ENCODE measurements at regions not wholly inside any gene's neighbourhood (a gene's known extent, or its start where the extent isn't known, plus 50 kb on each side); places are given as distances from the start of the nearest gene placed in this dataset.

DNA sequence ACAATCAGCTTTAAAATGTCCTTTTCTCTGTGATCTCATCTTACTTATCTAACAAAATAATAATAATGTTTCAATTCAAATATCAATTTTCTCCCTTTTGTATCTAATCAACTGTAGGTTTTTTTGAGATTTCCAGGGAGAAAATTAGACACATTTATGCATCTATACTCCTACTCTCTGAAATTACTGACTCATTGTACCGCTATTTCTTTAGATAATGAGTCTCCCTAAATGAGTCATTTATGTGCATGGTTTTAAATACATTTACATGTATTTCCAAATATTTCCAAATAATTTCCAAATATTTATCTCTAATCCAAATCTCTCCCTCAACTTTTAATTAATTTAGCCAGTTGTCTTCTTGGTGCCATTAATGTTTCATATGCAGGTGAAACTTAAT lies 621.0 kb downstream of the TECRL start:
- H3K4me3 ChIP-seq (ENCODE audit: low read depth, low read length), result no peak overlapping the region
- TF ChIP-seq CTCF (IDR thresholded peaks at IDR 0.05; ENCODE audit: control insufficient read depth, extremely low read depth, insufficient read depth), result no peak
- no peak for DNase-seq (ENCODE audit: low read depth)

- no peak overlapping the region for H3K4me3 ChIP-seq (ENCODE audit: low read depth, low read length)
- TF ChIP-seq CTCF (IDR thresholded peaks at IDR 0.05; ENCODE audit: control insufficient read depth, extremely low read depth, insufficient read depth), result no peak
- DNase-seq (ENCODE audit: low read depth), result no peak
These were observed 621.9 kb downstream of the TECRL start for GRCh38 chr4:63787326-63787725.

- H3K4me3 ChIP-seq (ENCODE audit: low read depth, low read length), result no peak overlapping the region
- DNase-seq (ENCODE audit: low read depth), result no peak
- TF ChIP-seq CTCF (IDR thresholded peaks at IDR 0.05; ENCODE audit: control insufficient read depth, extremely low read depth, insufficient read depth), result no peak
These were observed 623.1 kb downstream of the TECRL start for GRCh38 chr4:63786171-63786570.

- H3K4me3 ChIP-seq (ENCODE audit: low read depth, low read length), result no peak overlapping the region
- DNase-seq (ENCODE audit: low read depth), result no peak
- TF ChIP-seq CTCF (IDR thresholded peaks at IDR 0.05; ENCODE audit: control insufficient read depth, extremely low read depth, insufficient read depth), result no peak
These were observed 624.4 kb downstream of the TECRL start for GRCh38 chr4:63784822-63785221.

- TF ChIP-seq CTCF (IDR thresholded peaks at IDR 0.05; ENCODE audit: control insufficient read depth, extremely low read depth, insufficient read depth), result no peak
- H3K4me3 ChIP-seq (ENCODE audit: low read depth, low read length), result no peak overlapping the region
- no peak for DNase-seq (ENCODE audit: low read depth)
These were observed 631.6 kb downstream of the TECRL start for GRCh38 chr4:63777601-63778000.

DNA sequence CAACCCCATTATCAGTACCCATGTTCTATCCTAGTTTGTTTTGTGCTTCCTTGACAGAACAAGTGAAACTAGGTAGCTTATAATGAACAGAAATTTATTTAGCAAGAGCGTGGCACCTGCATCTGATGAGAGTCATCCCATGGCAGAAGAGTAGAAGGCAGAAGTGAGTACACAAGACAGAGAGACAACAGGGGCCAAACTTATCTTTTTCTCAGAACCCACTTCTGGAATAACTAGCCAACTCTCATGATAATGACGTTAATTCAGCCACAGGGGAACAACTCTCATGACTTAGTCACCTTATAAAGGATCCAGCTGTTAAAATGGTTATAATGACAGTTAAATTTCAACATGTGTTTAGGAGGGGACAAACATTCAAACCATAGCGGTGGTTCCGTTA lies 644.9 kb downstream of the TECRL start:
- TF ChIP-seq CTCF (IDR thresholded peaks at IDR 0.05; ENCODE audit: control insufficient read depth, extremely low read depth, insufficient read depth), result no peak
- no peak for DNase-seq (ENCODE audit: low read depth)
- H3K4me3 ChIP-seq (ENCODE audit: low read depth, low read length), result no peak overlapping the region

DNA sequence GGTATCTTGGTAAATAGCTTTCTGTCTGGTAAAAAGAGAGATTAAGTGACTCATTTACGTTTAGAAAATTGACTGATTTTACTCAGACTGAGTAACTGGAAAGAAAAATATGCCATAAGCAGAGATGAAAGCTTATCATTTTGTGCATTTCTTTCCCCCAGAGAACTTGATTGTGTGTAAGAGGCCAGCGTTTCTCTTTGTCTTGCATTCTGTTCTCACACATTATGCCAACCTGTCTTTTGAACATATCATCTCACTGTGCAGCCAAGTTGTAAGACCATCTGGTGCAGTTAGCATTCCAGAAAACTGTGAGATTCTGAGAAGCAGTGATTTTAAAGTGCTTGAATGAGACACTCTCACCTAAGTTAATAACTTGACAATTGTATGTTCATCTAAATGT lies 651.3 kb downstream of the TECRL start:
- TF ChIP-seq CTCF (IDR thresholded peaks at IDR 0.05; ENCODE audit: control insufficient read depth, extremely low read depth, insufficient read depth), result no peak
- H3K4me3 ChIP-seq (ENCODE audit: low read depth, low read length), result no peak overlapping the region
- no peak for DNase-seq (ENCODE audit: low read depth)
